Hypothalamus (tissue), 51 donors: ENCODE measurements at regions not wholly inside any gene's neighbourhood (a gene's known extent, or its start where the extent isn't known, plus 50 kb on each side); places are given as distances from the start of the nearest gene placed in this dataset.
A peak's percentile ranks its signal among the peaks of the same experiment; 100 is the strongest.

ENCODE experiments used
- DNase-seq, 51 donors: peaks; one replicate each; lab custom pipeline; 2025; lab: John Stamatoyannopoulos, UW

DNA sequence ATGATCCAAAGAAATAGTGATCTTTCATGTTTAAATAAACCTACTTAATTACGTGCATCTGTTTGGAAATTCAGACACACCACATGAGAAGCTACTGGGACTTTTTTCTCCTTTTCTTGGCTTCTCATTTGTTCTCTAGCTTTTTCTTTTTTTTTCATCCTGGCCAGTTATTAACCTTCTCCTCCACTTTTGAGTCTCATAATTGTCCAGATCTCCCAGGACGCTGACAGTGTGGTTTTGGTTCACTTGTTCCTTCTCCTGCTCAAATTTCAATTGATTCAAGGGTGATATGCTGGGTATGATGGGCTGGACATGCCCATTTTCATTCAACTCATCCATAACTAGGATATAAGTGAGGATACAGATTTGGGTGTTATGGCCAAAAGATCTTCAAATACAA lies 152.3 kb downstream of the TM9SF2 start:
- DNase-seq, result no peak

DNA sequence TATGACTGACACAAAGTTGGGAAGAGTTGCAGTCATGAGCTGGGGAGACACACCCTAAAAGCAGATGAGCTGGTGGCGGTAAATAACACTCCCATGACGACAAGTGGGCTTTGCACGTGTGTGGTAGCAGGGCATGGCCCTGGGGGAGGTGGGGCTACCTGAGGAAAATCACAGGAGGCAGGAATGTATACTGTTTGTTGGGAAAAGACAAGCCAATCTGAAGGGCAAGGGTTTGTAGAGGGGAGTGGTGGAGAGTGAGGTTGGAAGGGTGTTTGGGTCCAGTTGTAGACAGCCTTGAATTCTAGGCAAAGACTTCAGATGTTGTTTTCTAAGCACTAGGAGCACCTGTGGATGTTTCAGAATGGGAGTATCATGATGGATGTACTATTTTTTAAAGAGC lies 151.6 kb downstream of the TM9SF2 start:
- DNase-seq, result no peak

DNA sequence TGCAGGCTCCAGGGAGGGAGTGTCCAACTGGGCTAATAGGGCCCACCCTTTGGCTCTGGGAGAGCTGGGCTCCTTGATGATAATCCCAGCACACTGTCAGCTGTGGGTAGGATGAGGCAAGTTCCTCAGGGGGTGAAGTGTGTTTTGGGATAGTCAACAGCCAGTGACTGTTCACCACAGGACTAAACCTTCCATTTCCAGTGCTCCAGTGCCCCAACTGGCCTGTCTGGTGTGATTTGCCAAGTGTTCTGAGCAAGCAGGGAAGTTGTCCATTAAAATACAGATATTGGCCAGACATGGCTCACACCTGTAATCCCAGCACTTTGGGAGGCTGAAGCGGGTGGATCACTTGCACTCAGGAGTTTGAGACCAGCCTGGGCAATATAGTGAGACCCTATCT lies 150.9 kb downstream of the TM9SF2 start:
- DNase-seq, result no peak

DNA sequence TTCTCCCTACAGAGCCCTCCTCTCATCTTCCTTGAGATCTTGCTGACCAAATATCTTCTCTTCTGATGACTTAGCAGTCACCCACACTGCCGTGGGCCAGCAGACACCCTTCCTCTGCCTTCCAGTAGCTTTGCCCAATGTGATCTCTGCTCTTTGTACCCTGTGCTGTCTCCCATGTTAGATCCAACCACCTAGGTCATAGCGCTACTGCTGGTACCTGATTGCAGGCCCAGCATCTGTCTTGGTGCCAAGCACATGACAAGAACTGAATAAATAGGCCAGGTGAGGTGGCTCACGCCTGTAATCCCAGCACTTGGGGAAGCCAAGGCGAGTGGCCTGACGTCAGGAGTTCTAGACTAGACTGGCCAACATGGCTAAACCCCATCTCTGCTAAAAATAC lies 149.7 kb downstream of the TM9SF2 start:
- no peak for DNase-seq

DNA sequence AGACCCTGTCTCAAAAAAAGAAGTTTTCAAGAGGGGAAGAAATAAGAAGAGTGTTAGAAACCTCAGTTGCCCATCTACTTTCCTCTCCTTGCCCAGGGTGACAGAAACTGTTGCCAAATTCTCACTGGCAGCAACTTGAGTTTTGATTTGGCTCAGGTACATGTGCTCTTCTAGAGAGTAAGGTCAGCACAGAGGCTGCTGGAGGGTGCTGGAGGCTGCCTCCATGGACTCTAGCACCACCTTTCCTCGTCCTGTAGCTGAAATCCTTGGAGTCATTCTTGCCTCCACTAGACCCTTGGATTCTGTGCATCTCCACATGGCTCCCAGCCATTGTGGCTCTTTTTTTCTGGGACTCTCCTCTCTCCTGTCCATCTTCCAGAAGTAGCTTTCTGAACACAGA lies 149.1 kb downstream of the TM9SF2 start:
- no peak for DNase-seq

DNA sequence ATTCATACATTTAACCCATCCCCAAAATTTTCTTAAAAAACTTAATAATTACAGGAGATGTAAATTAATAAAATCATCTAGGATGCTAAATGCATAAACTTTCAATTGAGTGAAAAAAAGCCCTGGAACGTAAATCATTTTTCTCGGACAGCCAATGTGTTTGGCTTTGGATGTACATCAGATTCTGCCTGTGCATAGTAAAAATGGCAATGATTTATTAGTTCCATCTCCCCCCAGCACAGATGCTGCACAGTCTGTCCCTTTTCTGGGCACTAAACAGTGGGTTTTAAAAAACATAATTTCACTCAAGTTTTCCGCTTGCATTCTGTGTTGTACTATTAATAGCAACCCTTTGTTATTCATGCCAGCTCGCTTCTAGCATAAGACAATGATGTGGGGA lies 147.7 kb downstream of the TM9SF2 start:
- DNase-seq, result no peak

DNA sequence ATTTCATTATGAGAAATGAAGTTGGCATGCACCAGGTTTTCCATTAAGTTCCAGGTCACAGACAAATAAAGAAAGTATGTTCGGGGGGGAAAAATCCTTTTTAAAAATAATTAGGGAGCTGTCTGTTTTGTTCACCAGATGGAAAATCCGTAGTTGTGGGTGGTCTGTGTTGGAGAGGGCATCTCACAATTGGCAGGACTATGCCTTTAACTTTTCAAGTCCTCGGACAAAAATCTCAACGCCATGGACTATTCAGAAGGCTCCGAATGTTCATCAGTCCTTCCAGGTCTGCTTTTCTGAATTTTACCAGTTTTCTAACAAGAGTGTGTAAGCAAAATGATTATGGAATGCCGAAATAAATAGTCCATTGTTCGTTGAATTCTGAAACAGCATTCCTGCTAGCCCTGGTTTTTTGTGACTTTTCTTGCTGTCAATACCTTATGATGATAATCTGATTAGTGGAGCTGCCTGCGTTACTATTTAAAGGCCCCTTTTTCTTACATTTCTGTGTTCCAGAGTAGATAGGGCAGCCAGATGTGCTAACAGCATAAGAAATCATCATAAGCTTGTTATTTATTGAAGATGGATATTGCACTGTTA lies 146.9 kb downstream of the TM9SF2 start:
- no peak for DNase-seq

DNA sequence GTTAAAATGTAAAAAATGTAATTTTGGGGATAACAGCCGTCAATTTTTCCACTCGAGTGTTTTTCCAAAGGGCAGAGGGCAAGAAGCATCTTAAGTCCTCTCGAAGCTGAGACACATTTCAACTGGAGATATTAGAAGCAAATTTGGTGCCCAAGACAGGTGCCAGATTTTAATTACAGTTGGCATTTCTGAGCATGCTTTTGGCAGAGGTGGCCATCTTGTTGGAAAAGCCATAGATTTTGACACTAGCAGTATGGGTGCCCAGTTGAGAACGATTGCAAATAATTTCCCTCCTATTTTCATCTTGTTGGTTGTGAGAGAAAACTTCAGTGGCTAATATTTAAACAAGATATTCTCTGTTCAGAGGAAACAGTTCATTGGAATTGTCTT lies 146.3 kb downstream of the TM9SF2 start:
- no peak for DNase-seq

DNA sequence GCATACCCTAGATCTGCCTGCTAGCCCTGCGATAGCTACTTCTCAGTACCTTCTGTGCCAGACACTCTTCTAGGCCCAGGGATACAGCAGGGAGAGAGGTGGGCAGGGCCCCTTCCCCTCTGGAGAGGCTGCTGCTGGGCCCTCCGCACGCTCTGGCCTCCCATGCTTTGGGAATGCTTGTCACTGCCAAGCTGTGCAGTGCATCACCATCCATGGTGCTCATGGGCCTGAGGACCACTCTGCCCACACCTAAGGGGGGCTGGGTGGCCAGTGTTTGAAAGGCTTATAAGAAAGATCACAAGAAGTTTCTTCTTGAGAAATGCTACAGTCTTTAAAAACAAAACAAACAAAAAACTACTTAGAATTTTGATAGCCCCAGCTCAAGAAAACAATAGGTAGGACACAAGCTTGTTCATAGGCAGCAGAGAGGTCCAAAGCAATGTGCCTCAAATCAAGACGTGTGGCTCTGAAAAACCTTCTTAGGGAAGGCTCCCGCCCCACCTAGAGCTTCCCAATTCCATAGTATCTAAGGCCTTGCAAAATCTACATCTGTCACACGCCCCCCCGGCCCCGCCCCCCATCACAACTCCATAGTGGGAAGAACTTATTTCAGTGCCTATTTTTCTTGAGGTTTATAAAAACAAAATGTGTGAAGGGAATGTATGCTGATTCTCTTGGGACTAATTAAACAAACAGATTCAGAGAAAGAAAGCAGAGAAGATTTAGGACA lies 145.8 kb downstream of the TM9SF2 start:
- DNase-seq, result no peak

DNA sequence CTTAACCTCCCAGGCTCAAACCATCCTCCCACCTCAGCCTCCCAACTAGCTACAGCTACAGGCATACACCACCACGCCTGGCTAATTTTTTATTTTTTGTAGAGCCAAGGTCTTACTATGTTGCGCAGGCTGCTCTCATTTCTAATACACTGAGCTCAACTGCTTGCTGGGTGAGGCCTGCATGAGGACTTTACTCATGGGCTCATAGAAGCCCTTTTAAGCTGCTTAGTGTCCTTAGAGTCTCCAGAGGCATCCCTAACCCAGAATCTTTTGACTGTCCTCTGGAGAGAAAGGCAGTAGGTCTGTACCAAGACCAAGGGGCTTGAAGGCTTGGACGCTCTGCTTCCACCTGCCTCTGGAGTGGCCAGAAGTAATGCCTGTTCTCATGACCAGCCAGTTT lies 141.6 kb downstream of the TM9SF2 start:
- DNase-seq, result no peak

DNA sequence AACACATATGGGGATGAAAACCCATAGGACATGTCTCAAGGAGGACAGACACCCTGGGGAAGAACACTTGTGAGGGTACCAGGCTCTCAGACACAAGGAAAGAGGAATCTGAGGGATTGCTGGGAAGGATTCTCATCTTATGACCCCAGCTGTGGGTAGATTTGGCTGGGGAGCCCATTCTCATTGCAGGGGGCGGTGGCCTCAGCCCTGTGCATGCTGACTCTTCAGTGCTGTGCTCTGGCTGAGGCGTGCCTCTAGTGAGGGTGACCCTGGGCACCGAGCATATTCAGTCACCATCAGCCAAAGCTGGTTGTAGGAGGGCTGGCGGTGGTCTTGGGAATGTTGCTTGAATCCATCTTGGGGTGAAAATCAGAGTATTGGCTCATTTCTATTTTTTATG lies 140.7 kb downstream of the TM9SF2 start:
- no peak for DNase-seq

DNA sequence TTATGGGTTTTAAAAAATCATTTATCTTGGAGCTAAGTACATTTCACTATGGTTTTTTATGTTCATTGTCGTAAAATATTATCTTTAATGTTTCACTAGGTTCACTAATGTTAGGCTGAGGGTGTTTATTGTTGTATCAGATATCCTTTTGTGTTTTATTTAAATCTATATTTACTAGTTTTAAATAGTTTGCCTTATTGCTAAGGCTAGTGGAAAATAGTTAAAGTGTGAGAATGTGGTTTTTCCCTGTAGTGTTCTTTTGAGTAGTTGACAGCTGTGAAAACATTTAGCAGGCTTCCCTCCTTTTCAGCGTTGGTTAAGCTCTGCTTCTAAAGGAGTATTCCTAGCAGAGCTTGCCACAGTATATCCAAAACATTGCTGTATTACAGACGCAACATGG lies 139.0 kb downstream of the TM9SF2 start:
- DNase-seq, result no peak

DNA sequence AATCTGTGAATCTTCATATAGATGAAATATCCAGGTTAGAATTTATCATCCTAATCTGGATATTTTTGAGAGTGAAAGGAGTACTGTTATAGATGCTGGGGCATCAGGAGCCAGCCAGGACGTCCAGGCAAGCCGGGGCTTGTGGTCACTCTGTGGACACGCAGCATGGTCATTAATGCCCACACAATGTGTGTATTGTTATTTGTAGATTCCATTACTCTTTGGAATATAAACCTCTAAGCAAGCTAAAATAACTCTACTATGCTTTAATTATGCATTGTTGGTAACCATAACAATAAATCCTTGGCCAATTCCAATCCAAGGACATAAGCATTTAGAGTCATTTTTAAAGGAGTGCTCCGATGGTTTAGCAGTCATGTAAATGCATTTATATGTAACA lies 137.9 kb downstream of the TM9SF2 start:
- DNase-seq, result no peak

DNA sequence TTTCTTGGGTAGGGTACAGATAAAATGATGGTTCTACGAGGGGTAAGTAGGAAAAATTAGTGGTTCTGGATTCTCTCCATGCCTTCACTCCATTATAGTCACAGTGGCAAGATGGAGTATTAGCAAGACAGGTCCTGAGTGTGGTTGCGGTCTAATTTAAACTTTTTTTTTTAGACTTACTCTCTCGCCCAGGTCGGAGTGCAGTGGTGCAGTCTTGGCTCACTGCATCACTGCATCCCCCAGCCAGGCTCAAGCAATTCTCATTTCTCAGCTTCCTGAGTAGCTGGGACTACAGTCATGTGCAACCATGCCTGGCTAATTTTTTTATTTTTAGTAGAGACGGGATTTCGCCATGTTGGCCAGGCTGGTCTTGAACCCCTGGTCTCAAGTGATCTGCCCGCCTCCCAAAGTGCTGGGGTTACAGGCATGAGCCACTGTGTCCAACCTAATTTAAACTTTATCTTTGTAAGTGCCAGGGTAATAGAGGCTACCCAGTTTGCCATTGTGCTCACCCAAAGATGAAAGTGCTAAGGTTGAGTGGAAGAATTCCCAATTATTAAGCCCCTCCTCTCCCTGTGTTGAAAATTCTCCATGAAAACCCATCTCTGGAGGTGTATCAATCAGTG lies 135.6 kb downstream of the TM9SF2 start:
- no peak for DNase-seq

DNA sequence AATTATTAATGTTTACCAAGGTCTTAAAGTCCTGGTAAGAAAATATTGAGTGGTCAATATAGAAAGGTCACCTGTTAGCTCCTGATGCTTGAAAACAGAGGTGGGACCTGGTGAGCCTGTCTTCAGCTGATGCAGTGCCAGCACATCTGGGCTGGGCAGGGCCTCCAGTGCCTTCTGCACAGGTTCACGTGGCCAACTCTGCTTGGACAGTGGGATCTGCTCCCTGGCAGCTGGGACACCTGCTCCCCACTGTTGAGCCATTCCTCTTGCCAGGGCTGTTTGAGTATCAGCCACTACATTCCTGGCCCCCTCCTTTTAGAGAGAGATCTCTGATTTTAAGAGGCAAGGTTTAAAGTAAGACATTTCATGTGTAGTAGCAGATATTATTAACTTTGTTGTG lies 135.0 kb downstream of the TM9SF2 start:
- DNase-seq, result no peak

DNA sequence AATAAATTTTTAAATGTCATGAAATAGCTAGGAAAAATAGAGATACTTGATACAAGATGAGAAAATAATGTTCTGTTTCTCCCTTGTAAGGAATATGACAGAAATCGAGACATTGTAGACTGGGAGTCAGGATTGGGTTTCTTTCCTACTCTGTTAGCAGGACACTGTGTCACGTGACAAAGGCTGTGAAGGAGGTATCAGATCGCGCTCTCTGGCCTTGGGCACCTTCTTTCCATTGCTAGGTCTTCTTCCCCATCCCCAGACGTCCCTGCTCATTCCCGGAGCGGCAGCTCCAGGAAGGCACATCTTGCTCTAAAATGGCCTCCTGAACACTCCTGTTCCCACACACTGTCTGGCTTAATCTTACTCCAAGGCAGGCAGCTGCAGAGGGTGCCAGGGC lies 133.4 kb downstream of the TM9SF2 start:
- DNase-seq, result no peak

DNA sequence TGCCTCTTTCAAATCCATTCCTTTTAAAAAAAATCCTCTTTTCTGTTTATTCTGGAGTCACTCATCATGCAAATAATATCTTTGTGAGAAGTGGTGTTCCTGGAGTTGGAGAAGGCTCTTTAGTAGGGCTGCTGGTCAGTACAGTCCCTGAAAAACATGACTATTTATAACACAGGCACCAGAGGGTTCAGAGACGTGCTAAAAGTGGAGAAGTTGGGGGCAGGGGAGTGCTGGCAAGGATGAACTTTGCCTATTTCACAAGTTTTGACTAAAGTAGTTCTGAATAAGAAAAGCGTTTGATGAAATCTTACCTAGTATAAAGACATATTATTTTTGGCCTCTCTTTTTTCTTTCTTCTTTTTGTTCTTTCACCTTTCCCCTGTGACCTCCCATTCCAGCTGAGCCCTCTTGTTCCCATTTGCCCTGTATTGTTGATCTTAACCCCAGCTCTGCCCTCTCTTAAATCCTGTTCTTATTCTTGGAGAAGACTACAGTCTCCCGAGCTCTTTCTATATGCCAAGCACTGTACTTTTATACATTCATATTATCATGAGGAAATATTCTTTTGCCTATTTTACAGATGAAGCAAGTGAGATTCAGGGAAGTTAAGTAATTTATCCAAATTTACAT lies 129.1 kb downstream of the TM9SF2 start:
- DNase-seq, result no peak

DNA sequence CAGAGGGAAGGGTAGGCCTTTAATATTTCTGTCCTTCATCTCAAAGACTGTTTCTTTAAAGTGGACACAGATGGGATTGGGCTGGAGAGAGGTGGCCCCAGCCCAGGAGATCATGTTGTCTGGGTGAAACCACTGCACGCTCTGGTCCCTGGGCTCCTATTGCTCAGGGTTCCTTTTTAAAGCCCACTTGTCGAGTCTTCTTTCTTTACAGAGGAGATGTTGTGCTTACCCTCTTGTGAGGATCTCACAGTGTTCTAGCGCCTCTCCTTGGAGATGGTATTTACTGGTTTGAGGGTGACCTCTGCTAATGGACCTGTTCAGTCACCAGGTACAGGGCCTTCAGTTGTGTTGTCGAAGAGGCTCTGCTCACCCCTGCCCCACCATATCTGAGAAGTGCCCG lies 128.4 kb downstream of the TM9SF2 start:
- DNase-seq, result no peak

DNA sequence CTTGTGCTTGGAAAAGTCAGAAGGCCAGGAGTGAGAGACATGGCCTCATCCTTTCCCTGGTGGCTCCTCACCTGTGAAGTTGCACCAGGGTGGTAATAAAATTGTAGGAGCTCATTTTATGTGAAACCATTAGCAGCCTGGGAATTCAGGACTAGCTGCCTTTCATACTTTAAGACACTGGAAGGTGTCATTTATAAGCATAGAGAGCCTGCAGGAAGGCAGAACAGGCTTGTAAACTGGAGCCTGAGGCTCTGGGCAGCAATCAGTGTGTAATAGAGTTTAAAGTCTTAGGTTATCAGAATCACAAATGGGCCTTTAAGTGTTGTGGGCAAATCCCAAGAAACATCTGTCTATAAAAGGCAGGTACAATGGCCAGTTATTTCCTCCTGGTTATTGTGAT lies 127.2 kb downstream of the TM9SF2 start:
- DNase-seq, result no peak

DNA sequence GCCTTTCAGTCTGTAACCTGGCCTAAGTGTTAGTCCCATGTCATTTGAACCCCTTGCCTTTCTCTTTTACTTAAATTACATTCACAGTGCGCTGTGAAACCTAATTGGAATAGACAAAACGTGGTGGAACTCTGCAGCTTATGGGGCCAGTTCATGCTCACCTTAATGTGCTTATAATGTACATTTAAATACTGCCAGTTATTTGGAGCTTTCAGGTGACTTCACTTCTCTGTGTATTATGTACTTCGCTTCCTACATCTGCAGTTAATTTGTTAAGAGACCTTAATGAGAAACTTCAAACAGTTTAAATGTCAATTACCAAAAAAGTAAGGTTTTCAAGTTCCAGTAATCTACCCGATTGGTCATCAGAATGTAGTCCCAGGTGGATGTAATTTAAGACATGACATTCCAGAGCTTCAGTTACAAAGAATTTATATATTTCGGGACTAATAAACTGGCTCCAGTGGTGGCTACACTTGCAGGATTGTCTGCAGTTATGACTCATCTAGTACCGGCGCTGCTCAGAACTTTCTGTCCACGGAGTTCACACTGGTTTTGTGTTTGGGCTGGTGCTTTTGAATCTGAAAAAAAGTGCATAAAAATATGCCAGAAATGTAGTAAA lies 125.3 kb downstream of the TM9SF2 start:
- peak in 1 of 51 donors; percentile 25 for DNase-seq

DNA sequence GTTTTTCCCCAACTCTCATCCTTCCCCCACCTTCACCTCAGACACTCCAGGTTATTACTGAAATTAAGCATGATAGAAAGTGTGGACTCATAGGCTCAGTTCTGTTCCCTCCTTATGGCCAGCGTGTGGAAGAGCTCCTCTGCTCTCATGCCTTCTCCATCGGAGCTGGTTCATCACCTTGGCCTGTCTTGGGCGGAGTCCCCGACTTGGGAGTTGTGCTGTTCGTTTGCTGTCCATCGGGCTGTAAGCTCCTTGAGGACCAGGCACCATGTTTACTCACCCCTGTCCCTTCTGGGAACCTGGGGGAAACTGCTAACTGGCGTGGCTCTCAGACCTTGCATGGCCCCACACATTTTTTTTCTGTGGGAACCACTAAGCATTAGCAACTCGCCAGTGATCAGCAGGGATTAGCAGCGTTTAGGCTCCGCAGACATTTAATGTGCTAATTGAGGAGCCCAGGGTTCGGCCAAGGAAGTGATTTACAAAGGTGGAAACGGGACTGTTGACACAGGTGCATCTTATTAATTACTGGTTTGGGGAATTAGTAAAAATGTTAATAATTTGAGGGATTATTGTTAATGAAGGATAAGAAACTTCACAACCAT lies 123.8 kb downstream of the TM9SF2 start:
- no peak for DNase-seq
